HG02885 (cell line): ENCODE measurements at regions not wholly inside any gene's neighbourhood (a gene's known extent, or its start where the extent isn't known, plus 50 kb on each side); places are given as distances from the start of the nearest gene placed in this dataset.

ENCODE experiments used
- ATAC-seq: cut with Tn5 transposase; IDR thresholded peaks from one replicate; pipeline ENCODE4 v1.9.1; 2021; ENCODE audit warnings: mild to moderate bottlenecking; ENCODE audit not compliant: unreplicated experiment, poor library complexity

GRCh38 chr5:171623107-171623506, 162.5 kb upstream of the SMIM23 start:
- ATAC-seq = no peak

- no peak for ATAC-seq
Measured at GRCh38 chr5:171623551-171624097, 162.0 kb upstream of the SMIM23 start.

GRCh38 chr5:171624396-171624795, 161.2 kb upstream of the SMIM23 start:
- no peak for ATAC-seq

- ATAC-seq = no peak
Measured at GRCh38 chr5:171625646-171626045, 160.0 kb upstream of the SMIM23 start.

GRCh38 chr5:171627936-171628632, 157.5 kb upstream of the SMIM23 start:
- no peak for ATAC-seq

- ATAC-seq = no peak
Measured at GRCh38 chr5:171628633-171628974, 157.0 kb upstream of the SMIM23 start.

- no peak for ATAC-seq
Measured at GRCh38 chr5:171629221-171629620, 156.4 kb upstream of the SMIM23 start.

GRCh38 chr5:171629628-171630349, 155.8 kb upstream of the SMIM23 start:
- ATAC-seq = no peak

GRCh38 chr5:171630350-171631065, 155.1 kb upstream of the SMIM23 start:
- ATAC-seq = no peak

- no peak for ATAC-seq
Measured at GRCh38 chr5:171632616-171633015, 153.0 kb upstream of the SMIM23 start.

- ATAC-seq = peak; percentile 82
Measured at GRCh38 chr5:171633776-171634470, 151.7 kb upstream of the SMIM23 start.

- ATAC-seq = no peak
Measured at GRCh38 chr5:171634511-171634910, 151.1 kb upstream of the SMIM23 start.

- no peak for ATAC-seq
Measured at GRCh38 chr5:171635028-171635427, 150.6 kb upstream of the SMIM23 start.

- ATAC-seq = no peak
Measured at GRCh38 chr5:171635561-171636245, 149.9 kb upstream of the SMIM23 start.

GRCh38 chr5:171637811-171638210, 147.8 kb upstream of the SMIM23 start:
- no peak for ATAC-seq

- no peak for ATAC-seq
Measured at GRCh38 chr5:171639205-171639621, 146.4 kb upstream of the SMIM23 start.

GRCh38 chr5:171639966-171640365, 145.7 kb upstream of the SMIM23 start:
- ATAC-seq = no peak

- no peak for ATAC-seq
Measured at GRCh38 chr5:171640480-171640879, 145.1 kb upstream of the SMIM23 start.

GRCh38 chr5:171641891-171642290, 143.7 kb upstream of the SMIM23 start:
- ATAC-seq = no peak

- ATAC-seq = no peak
Measured at GRCh38 chr5:171642894-171643293, 142.7 kb upstream of the SMIM23 start.
